GM12891 (cell line): ENCODE measurements at regions not wholly inside any gene's neighbourhood (a gene's known extent, or its start where the extent isn't known, plus 50 kb on each side); places are given as distances from the start of the nearest gene placed in this dataset.

Experiments
- POLR2A ChIP-seq: IDR thresholded peaks from 2 replicates; pipeline ENCODE4 v1.6.1; 2011; ENCODE audit warnings: low read depth, low read length, control low read depth
- POLR2AphosphoS5 ChIP-seq: IDR thresholded peaks from 2 replicates; pipeline ENCODE4 v1.6.1; 2011; ENCODE audit warnings: low read depth, low read length, control low read depth
- SPI1 ChIP-seq: IDR thresholded peaks from 2 replicates; pipeline ENCODE4 v1.6.1; 2011; ENCODE audit warnings: low read depth, low read length, control low read depth
- TAF1 ChIP-seq: IDR thresholded peaks from 2 replicates; pipeline ENCODE4 v1.6.1; 2011; ENCODE audit warnings: low read depth, low read length, control low read depth

- no peak for TF ChIP-seq TAF1
- TF ChIP-seq POLR2A: no peak
- TF ChIP-seq POLR2AphosphoS5: no peak
- TF ChIP-seq SPI1: no peak
Measured at GRCh38 chr5:112070022-112070421, 313.0 kb upstream of the NREP start.
